Retinal pigment epithelial cell (primary cell): ENCODE measurements at regions not wholly inside any gene's neighbourhood (a gene's known extent, or its start where the extent isn't known, plus 50 kb on each side); places are given as distances from the start of the nearest gene placed in this dataset.

Experiments
- DNase-seq: peaks from one replicate; pipeline ENCODE4 v3.0.0-alpha.2; 2010; ENCODE audit warnings: low read depth
- H3K4me3 ChIP-seq: 2 replicates; pipeline ENCODE4 v1.5.1; 2011; ENCODE audit warnings: mild to moderate bottlenecking, low read length, control low read depth, moderate library complexity
- CTCF ChIP-seq: conservative IDR thresholded peaks from 2 replicates; pipeline ENCODE4 v1.5.1; 2011; ENCODE audit warnings: low read depth, low read length, control low read depth, inconsistent platforms

DNA sequence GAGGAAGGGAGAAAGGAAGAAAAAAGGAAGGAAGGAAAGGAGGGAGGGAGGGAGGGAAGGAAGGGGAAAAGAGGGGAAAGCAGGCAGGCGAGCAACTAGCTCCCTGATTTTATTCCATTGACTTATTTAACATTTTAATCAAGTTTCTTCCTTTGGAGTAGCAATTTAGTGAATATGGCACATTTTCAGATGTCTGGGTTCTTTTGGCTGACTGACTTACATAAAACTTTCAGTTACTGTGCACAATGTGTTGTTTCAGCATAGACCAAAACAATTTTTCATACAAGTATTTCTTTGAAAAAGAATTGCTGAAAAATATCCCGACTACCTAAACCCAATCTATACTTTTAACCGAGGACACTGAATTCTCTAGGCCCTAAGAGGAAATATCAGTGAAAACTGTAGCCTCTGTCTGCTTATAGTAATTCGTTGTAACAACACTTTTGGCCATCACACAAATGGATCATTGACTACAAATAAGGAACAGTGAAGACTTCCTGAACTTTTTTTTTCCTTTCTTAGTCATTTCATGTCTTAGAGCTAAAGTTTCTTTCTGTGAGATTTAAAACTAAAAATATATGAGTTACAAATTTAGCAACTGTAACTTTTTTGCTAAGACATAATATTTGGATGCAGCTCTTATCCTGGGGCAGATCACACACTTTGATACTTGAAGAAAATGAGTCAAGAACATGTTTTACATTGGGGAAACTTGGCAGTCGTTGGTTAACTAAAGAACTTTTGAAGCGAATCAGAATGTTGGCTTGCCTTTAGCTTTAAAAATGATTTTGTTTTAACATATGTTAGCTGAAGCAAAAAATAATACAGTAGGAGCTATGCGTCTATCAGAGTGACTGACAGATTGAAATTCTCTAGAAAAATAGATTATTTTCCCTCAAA lies 79.6 kb downstream of the SOX2 start:
- H3K4me3 ChIP-seq = no peak overlapping the region
- no peak for DNase-seq
- TF ChIP-seq CTCF = no peak

DNA sequence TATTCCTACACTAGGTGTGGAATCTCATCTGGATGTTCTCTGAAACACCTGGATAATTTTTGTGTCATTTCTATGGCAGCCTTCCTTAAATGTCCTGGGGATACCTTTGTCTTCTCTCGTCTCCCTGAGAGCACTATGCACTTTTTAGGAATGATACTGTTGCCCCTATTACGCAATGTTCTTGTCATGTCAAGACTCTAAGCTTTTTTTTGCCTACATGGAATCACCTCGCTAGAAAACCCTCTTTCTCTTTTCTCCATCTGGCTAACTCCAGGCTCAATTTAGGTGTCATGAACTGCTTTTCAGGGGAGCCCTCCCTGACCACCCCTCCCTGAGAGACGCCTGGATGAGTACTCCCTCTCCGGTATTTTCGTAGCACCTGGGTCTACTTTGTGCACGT lies 81.3 kb downstream of the SOX2 start:
- DNase-seq = no peak
- no peak overlapping the region for H3K4me3 ChIP-seq
- TF ChIP-seq CTCF = no peak

- no peak overlapping the region for H3K4me3 ChIP-seq
- no peak for TF ChIP-seq CTCF
- DNase-seq = no peak
Observed at GRCh38 chr3:181794011-181794790, 82.5 kb downstream of the SOX2 start.

- no peak overlapping the region for H3K4me3 ChIP-seq
- DNase-seq = no peak
- TF ChIP-seq CTCF = no peak
Observed at GRCh38 chr3:181796641-181797040, 84.9 kb downstream of the SOX2 start.

DNA sequence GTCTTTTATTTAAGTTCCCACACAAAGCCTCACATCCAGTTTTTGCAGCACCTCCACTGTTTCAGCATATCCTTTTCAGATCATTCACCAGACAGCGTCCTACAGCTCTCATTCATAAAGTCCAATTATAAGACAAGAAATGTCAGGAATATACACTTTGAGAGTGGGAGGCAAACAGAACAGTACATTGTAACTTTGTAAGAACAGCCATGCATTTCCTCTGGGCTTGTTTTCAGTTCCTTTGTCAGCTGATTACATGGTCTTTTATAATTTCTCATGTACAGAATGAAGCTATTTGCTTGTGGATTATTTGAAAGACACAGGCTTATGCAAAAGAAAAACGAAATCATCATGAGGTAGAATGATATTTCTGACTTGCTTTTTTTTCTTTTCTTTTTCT lies 85.7 kb downstream of the SOX2 start:
- DNase-seq = no peak
- no peak overlapping the region for H3K4me3 ChIP-seq
- TF ChIP-seq CTCF = no peak

GRCh38 chr3:181805703-181806102 lies 94.0 kb downstream of the SOX2 start:
- H3K4me3 ChIP-seq = no peak overlapping the region
- DNase-seq = no peak
- TF ChIP-seq CTCF = no peak
